OCI-LY3 (cell line): ENCODE measurements at regions not wholly inside any gene's neighbourhood (a gene's known extent, or its start where the extent isn't known, plus 50 kb on each side); places are given as distances from the start of the nearest gene placed in this dataset.
"Not testable (repeated sequence)": the region's sequence is repeated elsewhere in the genome, so short reads cannot be mapped to it uniquely, and the experiment has no call there.

Experiments used
- H2AFZ ChIP-seq: fragments of 200-600, 300-600 bp; shearing (Covaris generic); 2 replicates; pipeline ENCODE4 v1.6.0; 2014; ENCODE audit warnings: antibody characterized with exemption, low read depth, low read length
- H3K27ac ChIP-seq: fragments of 200-600, 300-600 bp; sonication (generic); 2 replicates; pipeline ENCODE4 v1.5.1; 2014; ENCODE audit warnings: mild to moderate bottlenecking, low read length, moderate library complexity, mixed read lengths
- H3K27me3 ChIP-seq: fragments of 200-600, 300-600 bp; sonication (generic); 2 replicates; pipeline ENCODE4 v1.6.1; 2014; ENCODE audit warnings: low read depth, low read length, mixed read lengths
- H3K36me3 ChIP-seq: fragments of 200-600, 300-600 bp; sonication (generic); replicated peaks from 2 replicates; pipeline ENCODE3; 2014; ENCODE audit warnings: low read depth, low read length, mixed read lengths
- H3K4me1 ChIP-seq: fragments of 300-600, 200-600 bp; sonication (generic); 2 replicates; pipeline ENCODE4 v1.6.1; 2014; ENCODE audit warnings: low read length, mixed read lengths
- H3K4me2 ChIP-seq: fragments of 200-600, 300-600 bp; sonication (generic); 2 replicates; pipeline ENCODE4 v1.6.1; 2014; ENCODE audit warnings: low read length, mixed read lengths
- H3K4me3 ChIP-seq: fragments of 300-600, 200-600 bp; sonication (generic); 2 replicates; pipeline ENCODE4 v1.5.1; 2014; ENCODE audit warnings: antibody characterized with exemption, mild to moderate bottlenecking, low read length, moderate library complexity
- H3K79me2 ChIP-seq: fragments of 300-600, 200-600 bp; shearing (Covaris generic); 2 replicates; pipeline ENCODE4 v1.6.1; 2014; ENCODE audit warnings: mild to moderate bottlenecking, low read length, mixed read lengths
- H3K9ac ChIP-seq: fragments of 300-600, 200-600 bp; shearing (Covaris generic); 2 replicates; pipeline ENCODE4 v1.6.0; 2014; ENCODE audit warnings: mild to moderate bottlenecking, low read length, moderate library complexity
- H3K9me3 ChIP-seq: fragments of 200-600, 300-600 bp; shearing (Covaris generic); 2 replicates; pipeline ENCODE4 v1.6.1; 2014; ENCODE audit warnings: low read length, mixed read lengths; ENCODE audit not compliant: insufficient read depth
- H4K20me1 ChIP-seq: fragments of 200-600, 300-600 bp; sonication (generic); 2 replicates; pipeline ENCODE4 v1.6.1; 2016; ENCODE audit warnings: low read length, mixed read lengths; ENCODE audit not compliant: insufficient read depth
- EZH2phosphoT487 ChIP-seq: fragments of 200-600 bp; shearing (Covaris generic); IDR thresholded peaks from 2 replicates; pipeline ENCODE4 v1.6.1; 2018; ENCODE audit warnings: antibody characterized with exemption, mixed run types, low read depth
- TF ChIP-seq, protein P1 (sequence below): fragments of 200-600, 300-600 bp; sonication (generic); IDR thresholded peaks from 2 replicates; pipeline ENCODE4 v1.5.1; 2014; ENCODE audit warnings: antibody characterized with exemption, low read length, low read depth

DNA sequence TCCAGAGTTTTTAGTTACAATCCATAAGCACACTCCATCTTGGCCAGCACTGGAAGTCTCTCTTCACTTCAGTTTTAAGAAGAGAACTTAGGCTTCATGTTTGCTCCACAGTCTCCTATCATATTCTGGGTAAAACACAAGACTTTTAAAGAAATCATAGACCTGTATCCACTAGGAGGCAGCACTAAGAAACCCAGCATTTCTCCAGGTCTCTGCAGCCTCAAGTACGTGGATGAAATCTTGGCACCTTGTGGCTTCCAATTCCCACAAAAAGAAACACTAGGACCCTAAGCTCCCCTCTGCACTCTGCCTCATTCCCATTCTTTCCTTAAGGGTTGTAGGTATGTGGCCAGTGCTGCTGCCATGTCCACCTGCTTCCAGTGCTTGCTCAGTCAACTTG is 367.3 kb upstream of the CASK start:
- Histone ChIP-seq H3K4me1 (no peaks in the 10 kb centered on the region), H3K4me2 (no peak overlapping the region), H3K27ac (no peak overlapping the region), H3K4me3 (no peak overlapping the region), H3K79me2 (no peaks in the 10 kb centered on the region), H3K9ac (no peak overlapping the region), H3K9me3 (no peaks in the 10 kb centered on the region), H3K36me3 (no peaks in the 10 kb centered on the region), H2AFZ (no peak overlapping the region), H4K20me1 (no peaks in the 10 kb centered on the region), H3K27me3 (no peaks in the 10 kb centered on the region)
- no peak for TF ChIP-seq EZH2phosphoT487
- TF ChIP-seq, protein P1, sequence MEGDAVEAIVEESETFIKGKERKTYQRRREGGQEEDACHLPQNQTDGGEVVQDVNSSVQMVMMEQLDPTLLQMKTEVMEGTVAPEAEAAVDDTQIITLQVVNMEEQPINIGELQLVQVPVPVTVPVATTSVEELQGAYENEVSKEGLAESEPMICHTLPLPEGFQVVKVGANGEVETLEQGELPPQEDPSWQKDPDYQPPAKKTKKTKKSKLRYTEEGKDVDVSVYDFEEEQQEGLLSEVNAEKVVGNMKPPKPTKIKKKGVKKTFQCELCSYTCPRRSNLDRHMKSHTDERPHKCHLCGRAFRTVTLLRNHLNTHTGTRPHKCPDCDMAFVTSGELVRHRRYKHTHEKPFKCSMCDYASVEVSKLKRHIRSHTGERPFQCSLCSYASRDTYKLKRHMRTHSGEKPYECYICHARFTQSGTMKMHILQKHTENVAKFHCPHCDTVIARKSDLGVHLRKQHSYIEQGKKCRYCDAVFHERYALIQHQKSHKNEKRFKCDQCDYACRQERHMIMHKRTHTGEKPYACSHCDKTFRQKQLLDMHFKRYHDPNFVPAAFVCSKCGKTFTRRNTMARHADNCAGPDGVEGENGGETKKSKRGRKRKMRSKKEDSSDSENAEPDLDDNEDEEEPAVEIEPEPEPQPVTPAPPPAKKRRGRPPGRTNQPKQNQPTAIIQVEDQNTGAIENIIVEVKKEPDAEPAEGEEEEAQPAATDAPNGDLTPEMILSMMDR = peak; percentile 43

DNA sequence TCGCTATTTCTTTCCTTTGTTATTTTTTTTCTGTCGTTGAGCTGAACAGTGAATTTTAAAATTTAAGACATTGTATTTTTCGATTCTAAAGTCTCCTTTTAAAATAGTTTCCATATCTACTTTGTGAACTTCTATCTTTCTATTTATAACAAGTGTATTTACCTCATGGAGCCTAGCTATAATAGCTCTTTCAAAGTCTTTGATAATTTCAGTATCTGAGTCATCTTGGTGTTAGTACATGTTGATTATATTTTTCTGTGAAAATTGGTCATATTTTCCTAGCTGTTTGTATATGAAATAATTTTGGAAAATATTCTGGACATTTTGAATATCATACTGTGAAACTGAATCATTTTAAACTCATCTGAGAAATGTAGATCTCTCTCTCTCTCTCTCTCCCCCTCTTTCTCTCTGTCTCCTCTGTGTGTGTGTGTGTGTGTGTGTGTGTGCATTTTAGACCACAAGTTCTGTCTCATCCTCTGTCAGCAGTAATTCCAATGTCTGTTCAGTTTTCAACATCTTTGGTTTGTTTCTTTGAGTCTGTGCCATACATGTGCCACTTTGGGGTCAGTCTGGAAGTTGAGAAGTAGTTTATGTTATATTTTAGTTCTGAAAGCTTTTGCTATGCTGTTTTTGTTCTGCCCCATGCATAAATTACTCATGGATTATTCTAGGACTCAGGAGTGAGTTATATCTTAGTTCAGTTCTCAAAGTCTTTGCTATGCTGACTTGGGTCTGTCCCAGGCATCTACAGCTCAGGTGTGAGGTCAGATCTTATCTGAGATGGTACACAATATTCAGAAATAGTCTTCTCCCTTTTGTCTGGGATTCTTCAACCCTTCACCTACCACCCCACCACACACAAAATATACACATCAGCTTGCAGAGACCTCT is 366.4 kb upstream of the CASK start:
- no peaks in the 10 kb centered on the region for H3K4me1 ChIP-seq
- no peak overlapping the region for H3K4me3 ChIP-seq
- no peaks in the 10 kb centered on the region for H3K9me3 ChIP-seq
- no peak overlapping the region for H2AFZ ChIP-seq
- no peaks in the 10 kb centered on the region for H3K27me3 ChIP-seq
- H4K20me1 ChIP-seq = no peaks in the 10 kb centered on the region
- no peak overlapping the region for H3K4me2 ChIP-seq
- TF ChIP-seq, protein P1 = no peak
- TF ChIP-seq EZH2phosphoT487 = no peak
- H3K79me2 ChIP-seq = no peaks in the 10 kb centered on the region
- no peak overlapping the region for H3K9ac ChIP-seq
- H3K27ac ChIP-seq = no peak overlapping the region
- H3K36me3 ChIP-seq = no peaks in the 10 kb centered on the region

DNA sequence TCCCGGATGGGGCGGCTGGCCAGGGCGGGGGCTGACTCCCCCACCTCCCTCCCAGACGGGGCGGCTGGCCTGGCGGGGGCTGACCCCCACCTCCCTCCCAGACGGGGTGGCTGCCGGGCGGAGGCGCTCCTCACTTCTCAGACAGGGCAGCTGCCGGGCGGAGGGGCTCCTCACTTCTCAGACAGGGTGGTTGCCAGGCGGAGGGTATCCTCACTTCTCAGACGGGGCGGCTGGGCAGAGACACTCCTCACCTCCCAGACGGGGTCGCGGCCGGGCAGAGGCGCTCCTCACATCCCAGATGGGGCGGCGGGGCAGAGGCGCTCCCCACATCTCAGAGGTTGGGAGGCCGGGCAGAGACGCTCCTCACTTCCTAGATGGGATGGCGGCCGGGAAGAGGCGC is 362.3 kb upstream of the CASK start:
- H4K20me1 ChIP-seq, H3K4me1 ChIP-seq, H3K4me3 ChIP-seq, H3K9ac ChIP-seq, H3K4me2 ChIP-seq, H3K79me2 ChIP-seq, H3K27ac ChIP-seq, H3K27me3 ChIP-seq, H2AFZ ChIP-seq, H3K36me3 ChIP-seq, H3K9me3 ChIP-seq: not testable (repeated sequence)

DNA sequence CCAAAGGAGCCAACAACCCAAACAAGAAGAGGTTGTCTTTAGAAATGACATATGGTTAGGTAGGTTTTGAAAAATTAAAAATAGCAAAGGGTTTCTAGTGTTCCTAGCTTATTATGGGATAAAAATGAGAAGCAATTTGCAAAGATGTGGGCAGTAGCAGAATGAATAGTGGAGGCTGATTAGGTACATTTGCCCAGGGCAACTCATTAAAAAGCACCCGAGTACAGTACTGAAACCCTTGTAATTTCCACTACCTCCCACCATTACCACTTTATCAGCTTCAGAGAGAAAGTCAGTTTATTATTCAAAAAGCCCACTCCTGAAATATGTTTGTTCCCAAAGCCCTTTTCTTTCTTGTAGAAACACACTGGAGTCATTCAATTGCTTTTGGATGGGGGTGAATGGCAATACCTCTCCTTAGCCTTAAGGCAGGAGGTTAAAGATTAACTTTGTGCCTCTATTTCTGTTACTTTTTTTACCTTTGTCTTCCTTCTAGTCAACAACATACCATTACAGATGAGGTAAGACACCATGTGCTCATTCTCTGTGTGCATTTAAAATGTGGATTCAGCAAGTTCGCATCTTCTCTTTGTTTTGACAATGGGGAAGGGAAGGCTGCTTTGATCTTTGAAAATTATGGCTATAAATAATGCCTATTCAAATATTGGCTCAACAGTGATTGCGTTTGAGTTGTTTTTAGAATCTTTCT is 353.8 kb upstream of the CASK start:
- no peaks in the 10 kb centered on the region for H3K36me3 ChIP-seq
- no peaks in the 10 kb centered on the region for H3K27me3 ChIP-seq
- no peaks in the 10 kb centered on the region for H3K79me2 ChIP-seq
- H3K4me2 ChIP-seq = no peak overlapping the region
- H3K9ac ChIP-seq = no peak overlapping the region
- no peak overlapping the region for H3K27ac ChIP-seq
- H3K4me3 ChIP-seq = no peak overlapping the region
- H3K9me3 ChIP-seq = no peaks in the 10 kb centered on the region
- H3K4me1 ChIP-seq = no peaks in the 10 kb centered on the region
- TF ChIP-seq EZH2phosphoT487 = no peak
- TF ChIP-seq, protein P1 = no peak
- no peaks in the 10 kb centered on the region for H4K20me1 ChIP-seq
- H2AFZ ChIP-seq = no peak overlapping the region
